SK-N-DZ (cell line): ENCODE measurements at regions not wholly inside any gene's neighbourhood (a gene's known extent, or its start where the extent isn't known, plus 50 kb on each side); places are given as distances from the start of the nearest gene placed in this dataset.
"Not testable (repeated sequence)": the region's sequence is repeated elsewhere in the genome, so short reads cannot be mapped to it uniquely, and the experiment has no call there.

Experiments
- DNase-seq: peaks from one replicate; pipeline ENCODE4 v3.0.0-alpha.2; 2015; ENCODE audit warnings: low spot score

DNA sequence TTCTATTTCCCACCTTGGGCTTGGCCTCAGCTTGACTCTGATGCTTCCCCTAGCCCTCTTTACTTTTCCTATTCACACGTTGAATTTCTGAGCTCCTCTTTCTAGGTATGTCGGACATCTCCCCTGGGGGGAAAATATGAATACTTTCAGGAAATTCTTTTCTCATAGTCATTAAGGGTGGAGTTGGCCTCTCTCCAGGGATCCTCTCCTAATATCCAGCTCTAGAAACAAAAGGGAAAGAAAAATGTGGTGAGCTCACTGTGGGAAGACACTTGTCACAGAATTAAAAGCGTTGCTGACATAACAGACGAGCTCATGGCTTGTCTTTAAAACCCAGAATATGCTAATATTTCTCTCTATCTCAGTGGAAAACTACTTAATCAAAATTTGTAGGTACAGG is 132.7 kb upstream of the MEX3C start:
- no peak for DNase-seq

DNA sequence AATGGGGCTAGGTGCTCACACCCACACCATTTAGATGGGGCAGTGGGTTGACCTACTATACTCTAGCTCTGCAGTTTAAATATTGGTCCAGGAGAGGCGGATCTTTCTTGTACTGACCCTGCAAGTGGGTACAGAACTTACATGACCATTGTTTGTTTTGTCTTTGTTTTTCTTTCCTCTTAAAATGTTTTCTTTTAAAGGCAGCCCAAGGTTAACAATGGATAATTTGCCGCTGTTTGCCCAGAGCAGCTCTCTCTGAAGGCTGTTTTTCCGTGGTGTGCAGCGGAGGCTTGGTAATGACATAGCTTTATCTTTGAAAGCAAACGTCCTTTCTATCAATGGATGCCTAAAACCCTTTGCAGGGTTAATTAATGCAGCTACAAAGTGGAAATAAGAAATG is 133.3 kb upstream of the MEX3C start:
- no peak for DNase-seq

DNA sequence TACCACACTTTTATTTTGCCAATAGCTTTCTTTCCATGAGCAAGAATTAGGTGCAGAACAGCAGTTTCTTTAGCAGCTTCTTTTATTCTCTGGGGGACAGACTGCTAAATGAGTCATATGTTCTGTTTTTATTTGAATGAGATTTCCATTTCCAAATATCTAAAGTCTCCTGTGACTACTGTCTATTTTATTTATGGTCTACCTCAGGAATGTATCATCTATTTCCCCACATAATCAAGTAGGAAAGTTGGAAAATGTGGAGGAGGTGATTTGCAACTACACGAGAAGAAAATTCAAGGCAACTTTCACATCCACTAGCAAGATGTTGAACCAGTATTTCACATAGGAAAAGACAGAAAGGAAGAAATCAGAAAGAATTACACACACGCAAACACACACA is 139.9 kb upstream of the MEX3C start:
- no peak for DNase-seq

DNA sequence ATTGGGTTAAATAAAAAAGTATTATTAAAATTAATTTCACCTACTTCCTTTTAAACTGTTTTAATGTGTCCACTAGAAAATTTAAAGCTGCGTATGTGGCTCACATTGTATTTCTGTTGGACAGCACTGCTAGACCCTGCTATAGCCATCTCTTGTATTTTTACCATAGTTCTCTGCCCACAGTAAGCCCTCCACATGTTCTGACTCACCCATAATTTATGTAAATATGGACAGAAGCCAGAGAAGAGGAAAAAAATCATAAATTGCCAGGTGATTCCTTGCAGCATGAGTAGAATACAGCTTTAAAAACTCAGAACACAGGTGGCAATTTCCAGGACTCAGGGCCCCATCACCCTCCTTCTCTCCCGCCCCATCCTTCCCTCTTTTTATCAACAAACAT is 142.4 kb upstream of the MEX3C start:
- no peak for DNase-seq

- no peak for DNase-seq
These were observed 142.9 kb upstream of the MEX3C start for GRCh38 chr18:51340332-51340731.

DNA sequence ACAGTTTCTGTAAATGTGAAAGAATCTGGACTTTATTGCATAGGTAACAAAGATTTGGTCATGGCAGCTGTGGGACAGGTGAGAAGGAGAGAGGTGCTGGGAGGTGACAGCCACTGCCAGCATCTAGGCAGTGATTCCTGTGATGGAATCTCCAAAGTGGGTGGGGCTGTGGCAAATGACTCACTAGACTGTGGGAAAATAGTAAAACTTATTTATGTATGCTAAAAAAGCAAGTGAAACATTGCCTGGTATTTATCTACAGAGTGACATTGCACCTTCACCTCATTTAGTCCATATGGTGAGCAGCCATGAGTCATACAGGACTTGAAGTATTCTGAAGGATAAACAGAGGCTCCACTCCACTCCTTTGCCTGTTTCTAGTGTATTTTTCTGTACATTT is 145.3 kb upstream of the MEX3C start:
- DNase-seq, result no peak

- DNase-seq, result no peak
These were observed 148.4 kb upstream of the MEX3C start for GRCh38 chr18:51345848-51346391.

DNA sequence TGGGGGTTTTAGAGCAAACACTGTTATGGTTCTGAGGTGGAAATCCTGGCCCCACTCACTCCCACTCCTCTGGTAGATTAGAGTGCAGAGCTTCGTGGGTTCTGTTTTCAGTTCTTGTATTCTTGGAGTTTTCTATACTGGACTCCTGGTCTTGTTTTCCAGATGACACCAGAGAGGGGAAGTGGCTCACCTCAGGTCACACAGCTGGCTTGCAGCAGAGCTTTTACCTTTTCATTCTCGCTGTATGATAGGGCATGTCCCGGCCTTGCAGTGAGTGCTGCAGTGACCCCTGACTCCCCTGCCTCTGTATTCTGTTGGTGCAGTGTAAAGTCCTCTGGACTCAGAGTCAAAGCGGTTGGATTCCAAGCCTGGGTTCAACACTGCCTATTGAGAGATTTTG is 148.9 kb upstream of the MEX3C start:
- no peak for DNase-seq

- no peak for DNase-seq
These were observed 152.6 kb upstream of the MEX3C start for GRCh38 chr18:51350081-51350480.

DNA sequence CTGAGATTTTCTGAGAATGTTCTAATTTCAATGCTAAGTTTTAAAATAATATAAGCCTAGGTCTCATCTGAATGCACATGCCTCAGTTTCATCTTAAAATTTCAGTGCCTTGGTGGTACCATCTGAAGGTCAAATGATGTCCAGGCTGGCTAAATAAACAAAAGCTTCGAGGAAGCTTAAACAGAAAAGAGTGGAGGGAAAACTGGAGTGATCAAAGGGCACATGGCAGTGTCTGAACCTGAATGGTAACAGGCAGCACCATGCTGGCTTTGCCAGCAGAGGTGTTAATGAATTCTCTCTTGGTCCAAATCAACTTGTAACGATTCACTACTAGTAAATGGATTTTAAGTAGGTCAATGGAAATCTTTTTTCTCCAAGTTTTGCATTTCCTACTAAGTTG is 158.4 kb upstream of the MEX3C start:
- no peak for DNase-seq

DNA sequence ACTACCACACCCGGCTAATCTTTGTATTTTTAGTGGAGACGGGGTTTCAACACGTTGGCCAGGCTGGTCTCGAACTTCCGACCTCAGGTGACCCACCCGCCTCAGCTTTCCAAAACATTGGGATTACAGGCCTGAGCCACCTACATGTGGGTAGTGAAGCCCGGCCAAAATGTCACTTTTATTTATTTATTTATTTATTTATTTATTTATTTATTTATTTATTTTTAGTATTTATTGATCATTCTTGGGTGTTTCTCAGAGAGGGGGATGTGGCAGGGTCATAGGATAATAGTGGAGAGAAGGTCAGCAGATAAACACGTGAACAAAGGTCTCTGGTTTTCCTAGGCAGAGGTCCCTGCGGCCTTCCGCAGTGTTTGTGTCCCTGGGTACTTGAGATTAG is 162.8 kb upstream of the MEX3C start:
- not testable (repeated sequence) for DNase-seq

DNA sequence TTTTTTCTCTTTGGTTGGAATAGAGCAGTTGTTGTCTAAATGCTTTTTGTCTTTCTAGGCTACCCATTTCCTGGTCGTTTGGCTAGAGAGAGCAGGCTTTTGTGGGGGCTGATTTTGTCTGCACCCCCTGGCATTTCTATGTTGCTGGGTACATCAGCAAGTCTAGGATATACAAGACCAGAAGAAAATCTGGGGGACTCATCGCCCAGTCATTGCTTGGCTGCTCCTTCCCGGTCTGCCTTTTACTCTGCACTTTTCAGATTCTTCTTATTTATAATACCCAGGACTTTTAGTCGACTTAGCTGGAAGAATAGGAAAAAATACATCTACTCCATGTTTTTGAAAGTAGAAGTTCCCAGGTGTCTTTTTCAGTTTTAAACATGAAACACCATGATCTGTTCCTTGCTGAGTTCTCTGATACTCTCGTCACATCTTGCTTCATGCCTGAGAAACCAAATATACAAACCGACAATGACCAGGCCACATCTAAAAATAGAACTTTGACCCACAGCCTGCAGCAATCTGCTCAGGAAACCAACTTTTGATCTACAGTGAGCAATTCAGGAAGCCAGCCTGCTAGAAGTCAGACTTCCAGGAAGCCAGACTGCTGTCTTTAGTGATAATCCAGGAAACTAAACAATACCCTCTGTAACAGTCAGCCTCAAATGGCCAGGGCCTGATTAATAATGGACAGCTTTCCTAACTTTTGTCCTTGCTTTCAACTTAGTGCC is 163.8 kb upstream of the MEX3C start:
- DNase-seq, result no peak

DNA sequence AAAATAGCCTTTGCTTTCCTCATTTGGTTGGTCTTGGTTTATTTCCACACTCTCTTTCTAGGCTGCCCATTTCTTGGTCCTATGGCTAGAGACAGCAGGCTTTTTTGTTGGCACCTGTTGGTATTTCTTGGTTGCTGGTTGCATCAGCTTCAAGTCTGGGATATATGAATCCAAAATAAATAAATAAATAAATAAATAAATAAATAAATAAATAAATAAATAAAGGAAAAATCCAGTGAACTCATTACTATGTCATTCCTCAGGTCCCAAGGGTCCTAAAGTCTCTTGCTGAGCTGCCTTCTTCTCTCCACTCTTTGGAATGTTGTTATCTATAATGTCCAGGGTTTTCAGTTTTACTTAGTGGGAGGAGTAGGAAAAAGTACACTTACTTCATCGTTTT is 165.9 kb upstream of the MEX3C start:
- DNase-seq, result no peak

- no peak for DNase-seq
These were observed 173.5 kb upstream of the MEX3C start for GRCh38 chr18:51370996-51371395.

- no peak for DNase-seq
These were observed 174.4 kb upstream of the MEX3C start for GRCh38 chr18:51371929-51372328.

GRCh38 chr18:51382081-51382480 is 184.6 kb upstream of the MEX3C start:
- DNase-seq, result no peak

DNA sequence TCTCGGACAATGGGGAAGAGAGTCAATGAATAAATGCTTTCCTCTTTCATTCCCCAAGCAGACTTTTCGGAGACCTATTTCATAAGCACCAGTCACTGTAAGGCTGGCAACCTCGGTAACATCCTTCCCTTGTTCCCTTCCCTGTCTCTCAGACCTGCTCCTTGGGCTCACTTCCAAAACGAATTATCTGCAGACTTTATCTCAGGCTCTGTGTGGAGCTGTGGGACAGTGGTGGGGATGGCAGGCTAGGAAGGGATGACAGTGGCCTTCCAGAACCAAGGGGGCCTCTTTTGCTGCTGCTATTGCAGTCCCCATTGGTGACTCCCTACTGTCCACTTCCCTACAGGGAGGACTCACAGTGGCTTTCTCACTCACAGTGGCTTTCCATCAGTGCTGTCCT is 185.6 kb upstream of the MEX3C start:
- DNase-seq, result no peak

DNA sequence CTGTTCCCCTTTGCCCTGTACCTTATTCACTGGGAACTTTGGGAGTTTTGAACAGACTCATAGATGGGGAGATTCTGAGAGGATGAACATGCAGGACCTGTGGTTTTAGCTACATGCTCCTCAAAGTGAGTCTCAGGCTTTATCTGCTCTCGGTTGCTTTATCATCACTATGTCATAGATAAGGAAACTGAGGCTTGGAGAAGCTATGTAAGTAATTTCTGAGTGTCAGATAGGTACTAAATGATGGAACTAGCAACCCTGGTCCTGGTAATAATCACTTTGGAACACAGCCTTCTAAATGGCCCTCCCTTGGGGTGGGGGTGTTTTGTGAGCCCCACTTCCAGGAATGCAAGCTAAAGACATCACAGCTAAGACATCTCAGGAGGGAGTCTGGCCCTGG is 186.2 kb upstream of the MEX3C start:
- DNase-seq, result no peak

- DNase-seq, result no peak
These were observed 187.8 kb upstream of the MEX3C start for GRCh38 chr18:51385270-51385669.

- no peak for DNase-seq
These were observed 193.2 kb upstream of the MEX3C start for GRCh38 chr18:51390702-51391101.

- no peak for DNase-seq
These were observed 193.7 kb upstream of the MEX3C start for GRCh38 chr18:51391215-51391614.

GRCh38 chr18:51391731-51392130 is 194.2 kb upstream of the MEX3C start:
- DNase-seq, result no peak

DNA sequence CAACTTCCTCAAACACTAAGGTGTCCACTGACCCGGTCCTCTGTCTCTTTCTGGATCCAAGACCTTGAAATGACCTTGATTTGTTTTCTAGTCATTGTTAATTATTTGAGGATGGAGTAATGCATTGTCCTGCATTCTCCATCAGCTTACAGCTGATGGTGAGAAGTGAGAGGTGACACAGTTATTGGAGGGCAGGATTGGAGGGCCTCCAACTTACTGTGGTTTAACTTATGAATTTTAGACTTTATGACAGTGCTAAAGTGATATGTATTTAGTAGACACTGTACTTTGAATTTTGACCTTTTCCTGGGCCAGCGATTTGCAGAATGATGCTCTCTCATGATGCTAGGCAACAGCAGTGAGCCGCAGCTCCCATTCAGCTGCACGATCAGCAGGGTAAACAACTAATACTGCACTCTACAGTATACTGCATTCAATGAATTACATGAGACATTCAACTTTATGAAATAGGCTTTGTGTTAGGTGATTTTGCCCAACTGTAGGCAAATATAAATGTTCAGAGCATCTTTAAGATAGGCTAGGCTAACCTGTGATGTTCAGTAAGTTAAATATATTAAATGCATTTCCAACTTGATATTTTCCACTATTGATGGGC is 200.0 kb upstream of the MEX3C start:
- DNase-seq, result no peak
